NCI-H345 treated with DMSO at 0.1 percent for 48 hours (cell line): ENCODE measurements at regions not wholly inside any gene's neighbourhood (a gene's known extent, or its start where the extent isn't known, plus 50 kb on each side); places are given as distances from the start of the nearest gene placed in this dataset.

ENCODE experiments used
- DNase-seq: peaks from one replicate; lab custom pipeline; 2025; ENCODE audit not compliant: unreplicated experiment; lab: John Stamatoyannopoulos, UW

- no peak for DNase-seq
Measured at GRCh38 chr16:35255186-35255803, 1795.9 kb downstream of the TP53TG3F start.

- no peak for DNase-seq
Measured at GRCh38 chr16:35255816-35256215, 1796.4 kb downstream of the TP53TG3F start.

GRCh38 chr16:35258381-35258780 lies 1799.0 kb downstream of the TP53TG3F start:
- no peak for DNase-seq

- DNase-seq: no peak
Measured at GRCh38 chr16:35295856-35296255, 1836.4 kb downstream of the TP53TG3F start.

GRCh38 chr16:35296962-35297653 lies 1837.7 kb downstream of the TP53TG3F start:
- no peak for DNase-seq

- DNase-seq: no peak
Measured at GRCh38 chr16:35298460-35299243, 1839.2 kb downstream of the TP53TG3F start.

GRCh38 chr16:35302859-35303258 lies 1843.4 kb downstream of the TP53TG3F start:
- no peak for DNase-seq

- no peak for DNase-seq
Measured at GRCh38 chr16:35305476-35305875, 1846.1 kb downstream of the TP53TG3F start.

- no peak for DNase-seq
Measured at GRCh38 chr16:35306915-35307314, 1847.5 kb downstream of the TP53TG3F start.

GRCh38 chr16:35308674-35309073 lies 1849.3 kb downstream of the TP53TG3F start:
- DNase-seq: no peak

- no peak for DNase-seq
Measured at GRCh38 chr16:35310999-35311398, 1851.6 kb downstream of the TP53TG3F start.

- DNase-seq: no peak
Measured at GRCh38 chr16:35311475-35311874, 1852.1 kb downstream of the TP53TG3F start.

GRCh38 chr16:35314298-35314697 lies 1854.9 kb downstream of the TP53TG3F start:
- no peak for DNase-seq

- DNase-seq: no peak
Measured at GRCh38 chr16:35319536-35320192, 1860.3 kb downstream of the TP53TG3F start.

GRCh38 chr16:35325936-35326335 lies 1866.5 kb downstream of the TP53TG3F start:
- no peak for DNase-seq

- DNase-seq: no peak
Measured at GRCh38 chr16:35339337-35339736, 1879.9 kb downstream of the TP53TG3F start.

- no peak for DNase-seq
Measured at GRCh38 chr16:35342012-35342411, 1882.6 kb downstream of the TP53TG3F start.

GRCh38 chr16:35344012-35344762 lies 1884.8 kb downstream of the TP53TG3F start:
- DNase-seq: no peak

GRCh38 chr16:35352431-35352830 lies 1893.0 kb downstream of the TP53TG3F start:
- no peak for DNase-seq

- no peak for DNase-seq
Measured at GRCh38 chr16:35363510-35363909, 1904.1 kb downstream of the TP53TG3F start.

- no peak for DNase-seq
Measured at GRCh38 chr16:35364263-35364662, 1904.9 kb downstream of the TP53TG3F start.
